GM12878 (cell line): ENCODE measurements at regions not wholly inside any gene's neighbourhood (a gene's known extent, or its start where the extent isn't known, plus 50 kb on each side); places are given as distances from the start of the nearest gene placed in this dataset.

Experiments
- ATAC-seq: fragments of 200-7000 bp; cut with Tn5 transposase; 3 replicates; pipeline ENCODE4 v1.9.1; 2020; ENCODE audit warnings: mild to moderate bottlenecking, moderate library complexity
- BruUV-seq: library from RNA; stranded (reverse); fragments of 400-500 nt; replicated peaks from 2 replicates; lab custom pipeline; 2021; lab: Mats Ljungman, UMichigan
- CTCF ChIA-PET: fragments of 300-600 bp; sonication (Branson Sonifier 250); formaldehyde crosslinking; extraction: SDS; loops from one replicate; lab custom pipeline; 2021; ENCODE audit warnings: inconsistent platforms; lab: Yijun Ruan, JAX
- POLR2A ChIA-PET: fragments of 350-600 bp; formaldehyde crosslinking; extraction: SDS; loops from one replicate; lab custom pipeline; 2021; ENCODE audit warnings: inconsistent platforms; lab: Charles Lee
- RAD21 ChIA-PET: fragments of 300-600 bp; sonication (Branson Sonifier 250); formaldehyde crosslinking; loops from one replicate; lab custom pipeline; 2023; ENCODE audit warnings: antibody characterized with exemption; ENCODE audit not compliant: unreplicated experiment; lab: Charles Lee
- SMC1A ChIA-PET: fragments of 300-600 bp; sonication (Branson Sonifier 250); formaldehyde crosslinking; loops from one replicate; lab custom pipeline; 2023; ENCODE audit not compliant: unreplicated experiment, uncharacterized antibody; lab: Charles Lee
- DNase-seq: peaks from one replicate; pipeline ENCODE4 v3.0.0-alpha.2; 2011; ENCODE audit warnings: low read depth, low spot score
- FAIRE-seq: peaks from 3 replicates; lab custom pipeline; 2011; peaks lifted over from hg19 to GRCh38; lab: Jason Lieb, UNC
- H2AFZ ChIP-seq: 2 replicates; pipeline ENCODE4 v1.6.0; 2011; ENCODE audit warnings: low read depth, low read length, control low read depth; ENCODE audit not compliant: control insufficient read depth
- H3K27ac ChIP-seq: 2 replicates; pipeline ENCODE4 v1.5.1; 2011; ENCODE audit warnings: control low read depth; ENCODE audit not compliant: control insufficient read depth, insufficient read depth
- H3K27me3 ChIP-seq, 2 experiments: replicated peaks in 1 of 2; 2 replicates each; pipeline versions ENCODE4 v1.6.0 to v1.6.1; 2011; ENCODE audit warnings: low read length in 1 of 2; ENCODE audit not compliant: control insufficient read depth in 2 of 2, insufficient read depth in 2 of 2
- H3K36me3 ChIP-seq, 2 experiments: 2 replicates each; pipeline ENCODE4 v1.5.1; 2011; ENCODE audit warnings: low read length in 1 of 2; ENCODE audit not compliant: control insufficient read depth in 2 of 2, insufficient read depth in 2 of 2
- H3K4me1 ChIP-seq: 2 replicates; pipeline ENCODE4 v1.6.1; 2011; ENCODE audit warnings: mild to moderate bottlenecking, low read length, moderate library complexity, mixed read lengths; ENCODE audit not compliant: control insufficient read depth, insufficient read depth
- H3K4me2 ChIP-seq: 2 replicates; pipeline ENCODE4 v1.6.0; 2011; ENCODE audit warnings: control low read depth; ENCODE audit not compliant: control insufficient read depth, insufficient read depth
- H3K4me3 ChIP-seq: fragments of 200-600 bp; sonication (generic); 2 replicates; pipeline ENCODE4 v1.5.1; 2016
- H3K79me2 ChIP-seq: 2 replicates; pipeline ENCODE4 v1.6.0; 2011; ENCODE audit warnings: low read length; ENCODE audit not compliant: control insufficient read depth, insufficient read depth
- H3K9ac ChIP-seq: 2 replicates; pipeline ENCODE4 v1.8.0; 2011; ENCODE audit warnings: low read length, control low read depth, mixed read lengths; ENCODE audit not compliant: control insufficient read depth, insufficient read depth
- H3K9me3 ChIP-seq: replicated peaks from 3 replicates; pipeline ENCODE4 v1.5.1; 2011; ENCODE audit warnings: mild to moderate bottlenecking, low read length; ENCODE audit not compliant: control insufficient read depth, insufficient read depth
- H4K20me1 ChIP-seq: 2 replicates; pipeline ENCODE4 v1.6.0; 2011; ENCODE audit not compliant: control insufficient read depth, insufficient read depth
- BMI1 ChIP-seq: fragments of 450-650 bp; IDR thresholded peaks from 2 replicates; pipeline ENCODE4 v1.6.1; 2016; ENCODE audit warnings: mild to moderate bottlenecking, moderate library complexity, borderline replicate concordance
- EZH2 ChIP-seq: IDR thresholded peaks from 2 replicates; pipeline ENCODE4 v1.6.1; 2012; ENCODE audit warnings: low read depth, mild to moderate bottlenecking, control low read depth, inconsistent platforms, low read length, borderline replicate concordance; ENCODE audit not compliant: control insufficient read depth
- FOS ChIP-seq: IDR thresholded peaks from 3 replicates; pipeline ENCODE4 v1.6.1; 2011; ENCODE audit warnings: borderline replicate concordance; ENCODE audit not compliant: insufficient read length; ENCODE audit errors: extremely low read depth
- KAT2A ChIP-seq: conservative IDR thresholded peaks from 2 replicates; pipeline ENCODE4 v1.6.1; 2011; ENCODE audit warnings: low read depth, low read length; ENCODE audit not compliant: control insufficient read depth
- MXI1 ChIP-seq: fragments of 150-350 bp; IDR thresholded peaks from 2 replicates; pipeline ENCODE4 v1.6.1; 2011; ENCODE audit warnings: low read depth, mild to moderate bottlenecking, inconsistent platforms, low read length, improper control_type of control experiment
- POLR2AphosphoS2 ChIP-seq: IDR thresholded peaks from 2 replicates; pipeline ENCODE4 v1.6.1; 2011; ENCODE audit warnings: low read depth, mild to moderate bottlenecking, low read length, improper control_type of control experiment, moderate library complexity
- SIX5 ChIP-seq: IDR thresholded peaks from 2 replicates; pipeline ENCODE4 v1.6.1; 2011; ENCODE audit warnings: mild to moderate bottlenecking, low read depth, low read length, moderate library complexity; ENCODE audit not compliant: severe bottlenecking
- SMARCA5 ChIP-seq: fragments of 450-650 bp; IDR thresholded peaks from 2 replicates; pipeline ENCODE4 v1.6.1; 2017; ENCODE audit warnings: mild to moderate bottlenecking
- SREBF1 ChIP-seq: IDR thresholded peaks from 2 replicates; pipeline ENCODE4 v1.6.1; 2012; ENCODE audit warnings: mild to moderate bottlenecking, low read length
- SRF ChIP-seq, 2 experiments: IDR thresholded peaks; 2 replicates each; pipeline ENCODE4 v1.6.1; 2011; ENCODE audit warnings: low read depth in 2 of 2, low read length in 2 of 2, mild to moderate bottlenecking in 1 of 2, moderate library complexity in 1 of 2
- TCF3 ChIP-seq: IDR thresholded peaks from 2 replicates; pipeline ENCODE4 v1.6.1; 2012; ENCODE audit warnings: low read depth, mild to moderate bottlenecking, low read length, borderline replicate concordance; ENCODE audit not compliant: insufficient read depth
- WGBS: methylation state at CpG from one replicate; pipeline ENCODE4 v1.1.6; 2016; ENCODE audit warnings: low lambda C conversion rate; ENCODE audit not compliant: insufficient replicate concordance, insufficient coverage; ENCODE audit errors: missing lambda C conversion rate; 5-methylcytosine and 5-hydroxymethylcytosine counted together
- in situ Hi-C: fragments of 300-500 bp; cut with MboI; formaldehyde crosslinking; loops from 9 replicates; pipeline ENCODE4 v1.14.3; 2018; ENCODE audit warnings: mixed read lengths
- intact Hi-C: fragments of 100-400 bp; cut with micrococcal nuclease; formaldehyde crosslinking; loops from one replicate; pipeline ENCODE4 v1.14.2; 2022; ENCODE audit not compliant: unreplicated experiment
- TF ChIP-seq, protein P1 (sequence below): fragments of 450-650 bp; IDR thresholded peaks from 2 replicates; pipeline ENCODE4 v1.6.1; 2017; ENCODE audit warnings: low read depth, mild to moderate bottlenecking, moderate library complexity
- TF ChIP-seq, protein P2 (sequence below): fragments of 450-650 bp; IDR thresholded peaks from 2 replicates; pipeline ENCODE4 v1.6.1; 2017; ENCODE audit warnings: mild to moderate bottlenecking
- TF ChIP-seq, protein P3 (sequence below): fragments of 450-650 bp; IDR thresholded peaks from 2 replicates; pipeline ENCODE4 v1.6.1; 2016; ENCODE audit warnings: mild to moderate bottlenecking

- TF ChIP-seq, protein P1, sequence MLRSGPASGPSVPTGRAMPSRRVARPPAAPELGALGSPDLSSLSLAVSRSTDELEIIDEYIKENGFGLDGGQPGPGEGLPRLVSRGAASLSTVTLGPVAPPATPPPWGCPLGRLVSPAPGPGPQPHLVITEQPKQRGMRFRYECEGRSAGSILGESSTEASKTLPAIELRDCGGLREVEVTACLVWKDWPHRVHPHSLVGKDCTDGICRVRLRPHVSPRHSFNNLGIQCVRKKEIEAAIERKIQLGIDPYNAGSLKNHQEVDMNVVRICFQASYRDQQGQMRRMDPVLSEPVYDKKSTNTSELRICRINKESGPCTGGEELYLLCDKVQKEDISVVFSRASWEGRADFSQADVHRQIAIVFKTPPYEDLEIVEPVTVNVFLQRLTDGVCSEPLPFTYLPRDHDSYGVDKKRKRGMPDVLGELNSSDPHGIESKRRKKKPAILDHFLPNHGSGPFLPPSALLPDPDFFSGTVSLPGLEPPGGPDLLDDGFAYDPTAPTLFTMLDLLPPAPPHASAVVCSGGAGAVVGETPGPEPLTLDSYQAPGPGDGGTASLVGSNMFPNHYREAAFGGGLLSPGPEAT = no peak
- TF ChIP-seq, protein P2, sequence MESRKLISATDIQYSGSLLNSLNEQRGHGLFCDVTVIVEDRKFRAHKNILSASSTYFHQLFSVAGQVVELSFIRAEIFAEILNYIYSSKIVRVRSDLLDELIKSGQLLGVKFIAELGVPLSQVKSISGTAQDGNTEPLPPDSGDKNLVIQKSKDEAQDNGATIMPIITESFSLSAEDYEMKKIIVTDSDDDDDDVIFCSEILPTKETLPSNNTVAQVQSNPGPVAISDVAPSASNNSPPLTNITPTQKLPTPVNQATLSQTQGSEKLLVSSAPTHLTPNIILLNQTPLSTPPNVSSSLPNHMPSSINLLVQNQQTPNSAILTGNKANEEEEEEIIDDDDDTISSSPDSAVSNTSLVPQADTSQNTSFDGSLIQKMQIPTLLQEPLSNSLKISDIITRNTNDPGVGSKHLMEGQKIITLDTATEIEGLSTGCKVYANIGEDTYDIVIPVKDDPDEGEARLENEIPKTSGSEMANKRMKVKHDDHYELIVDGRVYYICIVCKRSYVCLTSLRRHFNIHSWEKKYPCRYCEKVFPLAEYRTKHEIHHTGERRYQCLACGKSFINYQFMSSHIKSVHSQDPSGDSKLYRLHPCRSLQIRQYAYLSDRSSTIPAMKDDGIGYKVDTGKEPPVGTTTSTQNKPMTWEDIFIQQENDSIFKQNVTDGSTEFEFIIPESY = no peak
- no peak for TF ChIP-seq SMARCA5
- TF ChIP-seq BMI1 = no peak
- TF ChIP-seq EZH2 = no peak
- TF ChIP-seq MXI1 = no peak
- no peak for TF ChIP-seq SRF (IDR thresholded peaks at IDR 0.05; ENCODE audit: low read depth in 2 of 2, low read length in 2 of 2)
- TF ChIP-seq SREBF1 = no peak
- TF ChIP-seq KAT2A = no peak
- TF ChIP-seq SIX5 = no peak
- TF ChIP-seq FOS = no peak
- TF ChIP-seq, protein P3, sequence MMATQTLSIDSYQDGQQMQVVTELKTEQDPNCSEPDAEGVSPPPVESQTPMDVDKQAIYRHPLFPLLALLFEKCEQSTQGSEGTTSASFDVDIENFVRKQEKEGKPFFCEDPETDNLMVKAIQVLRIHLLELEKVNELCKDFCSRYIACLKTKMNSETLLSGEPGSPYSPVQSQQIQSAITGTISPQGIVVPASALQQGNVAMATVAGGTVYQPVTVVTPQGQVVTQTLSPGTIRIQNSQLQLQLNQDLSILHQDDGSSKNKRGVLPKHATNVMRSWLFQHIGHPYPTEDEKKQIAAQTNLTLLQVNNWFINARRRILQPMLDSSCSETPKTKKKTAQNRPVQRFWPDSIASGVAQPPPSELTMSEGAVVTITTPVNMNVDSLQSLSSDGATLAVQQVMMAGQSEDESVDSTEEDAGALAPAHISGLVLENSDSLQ = no peak
- no peak for TF ChIP-seq POLR2AphosphoS2
- TF ChIP-seq TCF3 = no peak
- DNase-seq (no peak), FAIRE-seq (no peak), ATAC-seq (no peak)
- ChIA-PET SMC1A (no interaction called here), CTCF (interaction anchor here (1.1 kb wide), 1 partner anchor 10 kb away, joined by 3 read pairs; no protein-coding TSS in a partner anchor), RAD21 (interaction anchor here (0.6 kb wide), 1 partner anchor 1311 kb away, joined by 3 read pairs; no protein-coding TSS in a partner anchor), POLR2A (no interaction called here)
- Histone ChIP-seq H2AFZ (no peak overlapping the region), H3K4me2 (no peak overlapping the region), H3K36me3 (no peaks in the 10 kb centered on the region), H3K9me3 (no peaks in the 10 kb centered on the region), H3K4me1 (no peaks in the 10 kb centered on the region), H3K4me3 (no peak overlapping the region), H3K27me3 (no peaks in the 10 kb centered on the region), H3K9ac (no peak overlapping the region), H4K20me1 (no peaks in the 10 kb centered on the region), H3K27ac (no peak overlapping the region), H3K79me2 (no peaks in the 10 kb centered on the region)
- in situ Hi-C loops (no loop called here), intact Hi-C loops (no loop called here)
- WGBS = 29% methylated on average over 2 of the region's 2 CpGs
- BruUV-seq = no TSS peak
These were observed 208.1 kb downstream of the ANKRD50 start for GRCh38 chr4:124504431-124504830.
